Stimulated activated naive CD4-positive, alpha-beta T cell treated with Interleukin-2 at 50 U/mL for 16 hours (primary cell): ENCODE measurements at regions not wholly inside any gene's neighbourhood (a gene's known extent, or its start where the extent isn't known, plus 50 kb on each side); places are given as distances from the start of the nearest gene placed in this dataset.
"Not testable (repeated sequence)": the region's sequence is repeated elsewhere in the genome, so short reads cannot be mapped to it uniquely, and the experiment has no call there.

ENCODE experiments used
- DNase-seq: peaks from one replicate; lab custom pipeline; 2025; lab: John Stamatoyannopoulos, UW

- no peak for DNase-seq
Observed at GRCh38 chr9:28105001-28105400, 531.7 kb upstream of the C9orf72 start.

- no peak for DNase-seq
Observed at GRCh38 chr9:28120184-28120583, 546.9 kb upstream of the C9orf72 start.

GRCh38 chr9:28120626-28121025 is 547.3 kb upstream of the C9orf72 start:
- DNase-seq, result no peak

- no peak for DNase-seq
Observed at GRCh38 chr9:28121366-28121765, 548.1 kb upstream of the C9orf72 start.

- DNase-seq, result no peak
Observed at GRCh38 chr9:28124917-28125316, 551.6 kb upstream of the C9orf72 start.

- DNase-seq, result no peak
Observed at GRCh38 chr9:28127101-28127500, 553.8 kb upstream of the C9orf72 start.

GRCh38 chr9:28134446-28134976 is 561.2 kb upstream of the C9orf72 start:
- DNase-seq, result no peak

GRCh38 chr9:28135549-28135948 is 562.3 kb upstream of the C9orf72 start:
- no peak for DNase-seq

- DNase-seq, result no peak
Observed at GRCh38 chr9:28136113-28136512, 562.8 kb upstream of the C9orf72 start.

GRCh38 chr9:28147430-28147829 is 574.1 kb upstream of the C9orf72 start:
- DNase-seq, result not testable (repeated sequence)

GRCh38 chr9:28147923-28148597 is 574.8 kb upstream of the C9orf72 start:
- not testable (repeated sequence) for DNase-seq

GRCh38 chr9:28149361-28150050 is 576.2 kb upstream of the C9orf72 start:
- not testable (repeated sequence) for DNase-seq

GRCh38 chr9:28155067-28155466 is 581.8 kb upstream of the C9orf72 start:
- DNase-seq, result no peak

- DNase-seq, result no peak
Observed at GRCh38 chr9:28155671-28156070, 582.4 kb upstream of the C9orf72 start.

GRCh38 chr9:28158451-28158850 is 585.2 kb upstream of the C9orf72 start:
- DNase-seq, result no peak

- no peak for DNase-seq
Observed at GRCh38 chr9:28163619-28164018, 590.3 kb upstream of the C9orf72 start.

GRCh38 chr9:28166179-28166578 is 592.9 kb upstream of the C9orf72 start:
- no peak for DNase-seq

GRCh38 chr9:28177142-28177541 is 603.9 kb upstream of the C9orf72 start:
- DNase-seq, result no peak

GRCh38 chr9:28177925-28178324 is 604.6 kb upstream of the C9orf72 start:
- no peak for DNase-seq

- DNase-seq, result no peak
Observed at GRCh38 chr9:28179893-28180292, 606.6 kb upstream of the C9orf72 start.

GRCh38 chr9:28190981-28191380 is 617.7 kb upstream of the C9orf72 start:
- no peak for DNase-seq

GRCh38 chr9:28197653-28198052 is 624.4 kb upstream of the C9orf72 start:
- DNase-seq, result no peak

GRCh38 chr9:28203036-28203435 is 629.8 kb upstream of the C9orf72 start:
- no peak for DNase-seq

GRCh38 chr9:28206280-28206679 is 633.0 kb upstream of the C9orf72 start:
- DNase-seq, result no peak
